Tibial nerve (tissue), 4 donors: ENCODE measurements at regions not wholly inside any gene's neighbourhood (a gene's known extent, or its start where the extent isn't known, plus 50 kb on each side); places are given as distances from the start of the nearest gene placed in this dataset.

ENCODE experiments used
- CTCF ChIP-seq, 5 experiments: fragments of 200-600 bp in 3 of 5; fragments of 450-650 bp in 2 of 5; sonication (generic) in 3 of 5; IDR thresholded peaks; one replicate each; pipeline ENCODE4 v1.5.1; 2016 to 2019; ENCODE audit warnings: antibody characterized with exemption in 5 of 5, mild to moderate bottlenecking in 3 of 5, moderate library complexity in 2 of 5
- EP300 ChIP-seq, 2 donors: sonication (generic); formaldehyde crosslinking; IDR thresholded peaks; one replicate each; pipeline ENCODE4 v1.6.1; 2017; ENCODE audit warnings: antibody characterized with exemption in 2 of 2, mild to moderate bottlenecking in 1 of 2

- TF ChIP-seq CTCF (IDR thresholded peaks at IDR 0.05) (no peak), EP300 (IDR thresholded peaks at IDR 0.05) (peak in 1 of 2 donors; percentile 16)
Measured at GRCh38 chr2:105517814-105518705, 119.2 kb upstream of the FHL2 start.
